ENCODE measurements at regions not wholly inside any gene's neighbourhood (a gene's known extent, or its start where the extent isn't known, plus 50 kb on each side); places are given as distances from the start of the nearest gene placed in this dataset.
"Not testable (repeated sequence)": the region's sequence is repeated elsewhere in the genome, so short reads cannot be mapped to it uniquely, and the experiment has no call there.

DNA sequence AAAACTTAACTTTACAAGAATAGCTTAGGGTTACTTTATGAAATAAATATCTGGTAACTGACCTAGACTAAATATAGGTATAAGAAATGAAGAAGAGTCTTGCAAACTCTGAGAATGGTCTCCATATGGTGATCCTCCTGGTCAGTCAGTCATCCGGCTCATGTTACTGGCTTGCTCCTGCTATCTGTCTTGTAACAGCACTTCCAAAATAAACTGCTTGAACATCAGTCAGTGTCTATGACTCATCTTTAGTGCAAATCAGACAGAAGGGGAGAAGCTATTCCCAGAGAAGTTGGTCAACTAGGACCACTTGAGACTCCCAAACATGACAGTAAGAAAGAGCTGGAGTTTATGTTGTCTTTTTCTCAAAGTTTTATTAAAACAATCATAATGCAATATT lies 1550.9 kb downstream of the PCDH9 start:
- DNase-seq (ENCODE audit: low spot score): no peak

- DNase-seq (ENCODE audit: low spot score): no peak
These were observed 1552.2 kb downstream of the PCDH9 start for GRCh38 chr13:65677906-65678305.

- DNase-seq (ENCODE audit: low spot score): not testable (repeated sequence)
These were observed 1554.8 kb downstream of the PCDH9 start for GRCh38 chr13:65675383-65675782.

DNA sequence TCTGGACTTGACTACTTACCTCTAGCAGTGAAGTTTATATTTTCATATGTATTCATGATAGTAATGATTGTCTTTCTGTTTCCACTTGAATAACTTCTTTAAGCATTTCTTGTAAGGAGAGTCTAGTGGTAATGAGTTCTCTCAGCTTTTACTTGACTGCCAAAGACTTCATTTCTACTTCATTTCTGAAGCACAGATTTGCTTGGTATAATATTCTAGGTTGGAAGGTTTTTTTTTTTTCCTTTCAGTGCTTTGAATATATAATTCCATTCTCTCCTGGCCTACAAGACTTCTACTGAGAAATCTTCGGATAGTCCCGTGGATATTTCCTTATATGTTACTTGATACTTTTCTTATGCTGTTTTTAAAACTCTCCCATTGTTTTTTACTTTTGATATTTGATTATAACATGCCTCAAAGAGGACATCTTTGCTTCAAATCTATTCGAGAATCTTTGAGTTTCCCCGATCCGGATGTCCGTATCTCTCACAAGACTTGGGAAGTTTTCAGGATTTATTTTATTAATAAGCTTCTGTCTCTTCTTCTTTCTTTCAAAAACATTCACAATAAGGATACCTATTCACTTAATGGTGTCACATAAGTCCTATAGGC lies 1560.0 kb downstream of the PCDH9 start:
- no peak for DNase-seq (ENCODE audit: low spot score)

DNA sequence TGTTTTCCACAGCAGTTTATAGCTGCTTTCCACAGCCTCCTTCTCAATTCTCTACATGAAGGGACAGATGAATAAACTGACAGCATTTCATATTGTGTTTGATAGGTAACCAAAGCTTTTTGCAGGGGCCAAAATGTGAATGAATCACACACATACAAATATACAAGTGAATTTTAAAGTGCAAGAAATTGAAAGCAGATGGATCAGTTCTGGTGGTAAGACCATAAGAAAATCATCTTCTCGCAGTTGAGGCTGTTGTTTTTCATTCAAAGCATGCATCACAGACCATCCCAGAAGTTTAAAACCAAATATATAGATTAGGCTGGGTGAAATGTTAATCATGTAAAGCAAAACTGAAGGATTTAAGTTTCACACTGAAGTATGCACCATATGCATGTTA lies 1569.4 kb downstream of the PCDH9 start:
- no peak for DNase-seq (ENCODE audit: low spot score)

DNA sequence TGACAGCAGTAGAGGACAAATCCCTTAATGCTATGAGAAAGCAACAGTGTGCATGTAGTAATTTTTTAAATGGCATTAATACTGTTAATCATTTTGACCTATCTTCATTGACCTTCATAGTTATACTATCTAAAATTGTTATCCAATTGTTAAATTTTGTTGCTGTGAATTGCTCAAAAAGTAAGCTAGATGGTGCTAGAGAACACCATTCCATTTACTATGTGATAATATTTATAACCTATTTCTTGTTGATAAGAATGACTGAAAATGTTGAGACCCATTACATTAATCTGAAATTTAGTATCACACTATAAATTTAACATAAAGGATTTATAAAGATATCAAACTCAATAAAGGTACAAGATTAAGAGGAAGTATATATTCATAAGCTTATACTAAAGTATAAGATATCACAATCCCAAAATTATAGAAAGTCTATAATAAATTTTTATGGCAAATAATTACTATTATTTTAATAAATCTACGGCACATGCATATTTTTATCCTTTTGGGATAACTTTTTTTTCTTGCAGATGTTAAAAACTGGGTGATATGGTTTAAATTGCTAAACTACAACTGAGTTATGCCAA lies 1573.3 kb downstream of the PCDH9 start:
- DNase-seq (ENCODE audit: low spot score): no peak

DNA sequence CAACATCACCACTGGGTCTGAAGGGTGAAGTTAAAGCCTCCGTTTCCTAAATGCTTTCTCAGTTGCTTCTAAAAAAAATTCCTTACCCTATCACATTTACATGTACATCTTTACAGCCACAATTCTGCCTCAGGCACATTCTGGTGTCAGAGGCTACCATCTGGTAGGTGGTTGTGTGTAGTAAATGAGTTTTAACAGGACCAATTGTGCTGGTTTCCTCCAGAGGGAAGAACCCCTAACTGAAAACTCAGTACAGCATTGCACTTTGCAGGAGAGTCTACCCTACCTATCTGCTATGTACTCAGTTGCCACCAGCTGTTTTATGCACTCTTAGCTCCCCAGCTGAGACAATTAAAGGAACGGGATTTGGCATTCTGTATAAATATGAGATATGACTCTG lies 1576.5 kb downstream of the PCDH9 start:
- DNase-seq (ENCODE audit: low spot score): no peak

- DNase-seq (ENCODE audit: low spot score): no peak
These were observed 1579.8 kb downstream of the PCDH9 start for GRCh38 chr13:65650321-65650720.

DNA sequence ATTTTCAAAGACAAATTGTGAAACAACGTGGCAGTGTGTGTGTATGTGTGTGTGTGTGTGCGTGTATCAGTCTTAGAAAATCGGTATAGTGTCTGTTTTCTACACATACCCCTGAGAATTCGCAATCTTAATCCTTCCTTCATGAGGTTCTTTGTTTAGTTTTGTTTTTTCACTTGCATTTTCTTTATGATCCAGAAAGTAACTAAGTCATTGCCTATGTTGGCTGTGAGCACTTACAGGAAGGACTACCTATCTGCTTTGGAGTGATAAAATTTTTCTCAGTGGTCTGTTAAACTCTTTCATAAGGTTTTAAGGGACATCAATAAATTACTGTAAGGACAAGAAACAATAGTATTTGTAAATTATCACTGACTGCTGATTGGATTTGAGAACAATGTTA lies 1587.1 kb downstream of the PCDH9 start:
- DNase-seq (ENCODE audit: low spot score): no peak

GRCh38 chr13:65642301-65642700 lies 1587.8 kb downstream of the PCDH9 start:
- no peak for DNase-seq (ENCODE audit: low spot score)

GRCh38 chr13:65638572-65639168 lies 1591.5 kb downstream of the PCDH9 start:
- DNase-seq (ENCODE audit: low spot score): peak; percentile 55

- no peak for DNase-seq (ENCODE audit: low spot score)
These were observed 1596.3 kb downstream of the PCDH9 start for GRCh38 chr13:65633806-65634205.

- no peak for DNase-seq (ENCODE audit: low spot score)
These were observed 1599.1 kb downstream of the PCDH9 start for GRCh38 chr13:65631078-65631477.

DNA sequence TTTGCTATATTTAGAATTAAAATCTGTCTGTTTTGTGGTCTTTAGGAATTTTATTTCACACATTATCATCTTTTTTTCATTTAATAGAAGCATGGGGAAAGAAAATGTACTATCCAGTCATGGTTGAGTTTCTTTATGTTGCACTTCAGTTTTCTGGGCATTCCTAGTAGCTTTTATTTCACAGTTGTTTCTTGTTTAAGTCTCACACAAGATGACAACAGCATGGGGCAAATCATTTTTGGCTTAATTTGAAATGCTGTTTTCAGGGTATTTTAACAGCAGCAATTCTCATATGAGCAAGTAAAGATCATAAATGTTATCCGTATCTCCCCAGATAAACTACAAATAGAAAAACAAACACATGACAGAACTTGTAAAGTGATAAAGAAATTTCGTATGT lies 1600.2 kb downstream of the PCDH9 start:
- no peak for DNase-seq (ENCODE audit: low spot score)

DNA sequence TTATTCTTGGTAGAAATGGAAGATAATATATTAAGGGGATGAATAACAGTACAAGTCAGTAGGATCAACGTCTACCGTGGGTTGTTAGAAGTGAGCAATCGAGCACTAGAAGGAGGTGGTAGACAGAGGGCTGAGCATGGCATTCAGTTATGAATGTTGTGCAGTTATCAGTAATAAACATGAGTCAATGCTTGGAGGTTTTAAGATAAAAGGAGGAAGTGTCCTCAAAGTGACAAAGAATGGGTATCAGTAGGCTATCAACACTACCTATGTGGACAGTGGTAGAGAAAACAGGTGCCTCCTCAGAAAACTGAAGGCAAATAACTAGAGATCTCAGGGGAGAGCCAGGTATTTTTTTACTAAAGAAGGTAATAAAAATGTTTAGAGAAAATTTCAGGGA lies 1607.0 kb downstream of the PCDH9 start:
- no peak for DNase-seq (ENCODE audit: low spot score)

DNA sequence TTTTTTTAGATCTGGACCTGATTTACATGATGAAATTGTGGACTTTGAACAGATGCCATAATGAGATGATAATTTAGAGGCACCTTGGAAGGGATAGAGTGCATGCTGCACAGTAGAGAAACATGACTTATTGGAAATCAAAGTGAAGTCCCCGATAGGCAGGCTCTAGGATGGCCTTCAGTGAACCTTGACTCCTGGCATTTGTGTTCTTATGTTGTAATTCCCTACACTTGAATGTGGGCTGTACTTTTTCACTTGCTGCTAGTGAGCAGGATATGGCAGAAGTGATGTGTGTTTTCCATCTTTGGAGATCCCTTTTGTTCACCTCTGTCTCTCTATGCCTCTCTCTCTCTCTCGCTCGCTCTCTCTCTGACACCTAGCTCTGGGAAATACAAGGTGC lies 1614.6 kb downstream of the PCDH9 start:
- no peak for DNase-seq (ENCODE audit: low spot score)

DNA sequence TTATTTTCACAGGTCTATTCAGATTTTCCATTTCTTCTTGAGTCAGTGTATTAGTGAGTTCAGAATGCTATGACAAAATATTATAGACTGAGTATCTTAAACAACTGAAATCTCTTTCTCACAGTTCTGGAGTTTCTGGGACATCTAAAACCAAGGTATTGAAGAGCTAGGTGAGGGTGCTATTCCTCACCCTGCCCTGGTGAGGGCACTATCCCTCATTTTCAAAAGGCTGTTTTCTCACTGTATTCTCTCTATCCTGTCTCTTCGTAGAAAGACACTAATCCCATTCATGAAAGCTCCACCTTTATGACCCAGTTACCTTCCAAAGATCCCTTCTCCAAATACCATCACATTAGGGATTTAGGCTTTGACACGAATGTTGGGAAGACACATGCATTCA lies 1617.1 kb downstream of the PCDH9 start:
- peak; percentile 16 for DNase-seq (ENCODE audit: low spot score)

- no peak for DNase-seq (ENCODE audit: low spot score)
These were observed 1620.8 kb downstream of the PCDH9 start for GRCh38 chr13:65609350-65609749.

DNA sequence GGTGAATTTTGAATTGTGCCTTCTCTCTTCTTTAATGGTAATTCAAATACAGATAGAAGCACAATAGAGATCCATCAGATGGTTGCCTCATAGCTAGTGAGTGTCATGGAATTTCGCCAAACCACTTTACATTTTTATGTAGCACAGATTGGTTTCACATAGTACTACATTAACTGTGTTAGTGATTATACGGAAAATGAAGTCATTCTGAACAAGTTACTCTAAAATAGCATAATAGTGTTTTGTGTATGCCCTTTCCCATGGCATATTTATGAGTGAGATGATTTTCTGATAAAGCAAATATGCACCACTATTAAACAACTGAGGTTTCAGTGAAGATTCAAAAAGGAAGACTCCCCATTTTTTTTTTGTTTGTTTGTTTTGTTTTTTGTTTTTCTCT lies 1623.5 kb downstream of the PCDH9 start:
- no peak for DNase-seq (ENCODE audit: low spot score)

- no peak for DNase-seq (ENCODE audit: low spot score)
These were observed 1624.7 kb downstream of the PCDH9 start for GRCh38 chr13:65605396-65605795.

DNA sequence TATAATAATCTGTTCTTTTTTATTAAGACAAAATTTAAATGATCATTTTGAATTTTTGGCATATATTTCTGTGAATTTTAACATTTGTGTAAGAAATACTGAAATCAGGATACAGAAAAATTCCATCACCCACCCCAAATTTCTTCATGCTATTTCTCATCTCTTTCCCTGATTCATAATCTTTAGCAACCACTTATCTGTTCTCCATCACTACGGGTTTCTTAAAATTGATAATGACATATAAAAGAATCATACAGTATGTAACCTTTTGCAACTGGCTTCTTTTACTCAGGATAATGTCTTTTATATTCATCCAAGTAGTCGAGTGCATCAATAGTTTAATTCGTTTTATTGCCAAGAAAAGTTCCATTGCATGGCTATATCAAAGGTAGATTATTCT lies 1627.0 kb downstream of the PCDH9 start:
- DNase-seq (ENCODE audit: low spot score): no peak

- no peak for DNase-seq (ENCODE audit: low spot score)
These were observed 1628.3 kb downstream of the PCDH9 start for GRCh38 chr13:65601855-65602254.

GRCh38 chr13:65600702-65601101 lies 1629.4 kb downstream of the PCDH9 start:
- DNase-seq (ENCODE audit: low spot score): no peak
